PFSK-1 (cell line): ENCODE measurements at regions not wholly inside any gene's neighbourhood (a gene's known extent, or its start where the extent isn't known, plus 50 kb on each side); places are given as distances from the start of the nearest gene placed in this dataset.

Experiments used
- FOXP2 ChIP-seq: optimal IDR thresholded peaks from 2 replicates; pipeline ENCODE3; 2011; ENCODE audit warnings: borderline replicate concordance, control low read depth, inconsistent platforms; ENCODE audit not compliant: insufficient read depth; ENCODE audit errors: extremely low read length, extremely low read depth
- POLR2AphosphoS5 ChIP-seq: IDR thresholded peaks from 2 replicates; pipeline ENCODE4 v1.6.1; 2012; ENCODE audit warnings: low read depth, mild to moderate bottlenecking, control low read depth, low read length, moderate library complexity
- REST ChIP-seq, 2 experiments: IDR thresholded peaks; 2 replicates each; pipeline versions ENCODE4 v1.6.1 to v1.8.0; 2011 to 2012; ENCODE audit warnings: low read depth in 2 of 2, low read length in 2 of 2, control low read depth in 1 of 2, inconsistent platforms in 1 of 2, mild to moderate bottlenecking in 1 of 2, moderate library complexity in 1 of 2; ENCODE audit not compliant: insufficient read depth in 1 of 2
- SIN3A ChIP-seq: IDR thresholded peaks from 2 replicates; pipeline ENCODE4 v1.6.1; 2012; ENCODE audit warnings: mild to moderate bottlenecking, low read length, moderate library complexity, borderline replicate concordance; ENCODE audit not compliant: insufficient read depth
- TAF1 ChIP-seq: IDR thresholded peaks from 2 replicates; pipeline ENCODE4 v1.6.1; 2012; ENCODE audit warnings: low read length, control low read depth, borderline replicate concordance; ENCODE audit not compliant: insufficient read depth

DNA sequence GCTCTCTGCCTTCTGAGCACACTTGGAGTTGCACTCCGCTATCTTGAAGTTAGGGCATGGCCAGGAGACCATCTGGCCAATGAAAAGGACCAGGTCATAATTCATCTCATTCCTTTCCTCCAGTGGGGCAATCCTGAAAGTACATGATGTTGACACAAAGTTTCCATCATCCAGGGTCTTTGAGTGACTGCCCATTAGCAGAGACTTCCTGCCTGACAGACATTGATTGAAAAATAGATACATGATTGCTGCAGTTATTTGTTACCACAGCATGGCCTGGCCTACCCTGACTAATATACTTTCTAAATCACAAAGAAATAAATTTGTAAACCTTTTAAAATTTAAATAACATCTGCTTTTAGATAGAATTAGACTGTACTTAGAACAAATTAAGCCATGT lies 50.0 kb upstream of the SCG2 start:
- TF ChIP-seq FOXP2 (no peak), REST (IDR thresholded peaks at IDR 0.05; ENCODE audit: insufficient read depth in 1 of 2, low read depth in 2 of 2, low read length in 2 of 2) (no peak), POLR2AphosphoS5 (no peak), SIN3A (no peak), TAF1 (no peak)
